ENCODE measurements at regions not wholly inside any gene's neighbourhood (a gene's known extent, or its start where the extent isn't known, plus 50 kb on each side); places are given as distances from the start of the nearest gene placed in this dataset.
"Not testable (repeated sequence)": the region's sequence is repeated elsewhere in the genome, so short reads cannot be mapped to it uniquely, and the experiment has no call there.

- Histone ChIP-seq H3K79me2 (replicated peaks; ENCODE audit: insufficient read depth, low read length) (no peaks in the 10 kb centered on the region), H4K20me1 (ENCODE audit: insufficient read depth) (no peaks in the 10 kb centered on the region), H3K4me3 (ENCODE audit: low read length) (no peak overlapping the region), H3K36me3 (ENCODE audit: insufficient read depth, low read length) (no peaks in the 10 kb centered on the region), H2AFZ (ENCODE audit: low read depth, low read length) (no peak overlapping the region), H3K9me2 (ENCODE audit: insufficient read depth, low read length) (no peaks in the 10 kb centered on the region), H3K9me3 (ENCODE audit: low read length) (peaks cover 10% of the 10 kb centered on the region), H3K4me2 (ENCODE audit: low read length) (no peak overlapping the region), H3K9ac (ENCODE audit: low read length) (no peak overlapping the region), H3F3A (ENCODE audit: insufficient read depth, low read length, poor library complexity, severe bottlenecking) (no peaks in the 10 kb centered on the region), H3K27me3 (ENCODE audit: insufficient read depth, low read depth, low read length) (no peaks in the 10 kb centered on the region), H3K27ac (ENCODE audit: low read length) (no peak overlapping the region)
- TF ChIP-seq RAD21 (conservative IDR thresholded peaks at IDR 0.05) (no peak), EZH2 (IDR thresholded peaks at IDR 0.05; ENCODE audit: borderline replicate concordance, insufficient read depth, low read length, poor library complexity, severe bottlenecking) (no peak), POLR2AphosphoS5 (IDR thresholded peaks at IDR 0.05) (no peak)
These were observed 184.6 kb downstream of the GOLGA6L6 start for GRCh38 chr15:20356911-20357480.

GRCh38 chr15:20356444-20356910, 185.1 kb downstream of the GOLGA6L6 start:
- no peaks in the 10 kb centered on the region for H3K79me2 ChIP-seq (replicated peaks; ENCODE audit: insufficient read depth, low read length)
- no peak overlapping the region for H2AFZ ChIP-seq (ENCODE audit: low read depth, low read length)
- H4K20me1 ChIP-seq (ENCODE audit: insufficient read depth) = no peaks in the 10 kb centered on the region
- TF ChIP-seq POLR2AphosphoS5 (IDR thresholded peaks at IDR 0.05) (no peak), CTCF (IDR thresholded peaks at IDR 0.05; ENCODE audit: poor library complexity, severe bottlenecking) (peak; percentile 55), SMC3 (conservative IDR thresholded peaks at IDR 0.05; ENCODE audit: poor library complexity) (peak; percentile 63), RAD21 (conservative IDR thresholded peaks at IDR 0.05) (peak; percentile 54), TAF1 (IDR thresholded peaks at IDR 0.05; ENCODE audit: low read depth) (no peak)
- no peak overlapping the region for H3K27ac ChIP-seq (ENCODE audit: low read length)
- H3K4me2 ChIP-seq (ENCODE audit: low read length) = no peak overlapping the region
- no peaks in the 10 kb centered on the region for H3F3A ChIP-seq (ENCODE audit: insufficient read depth, low read length, poor library complexity, severe bottlenecking)
- no peak overlapping the region for H3K9ac ChIP-seq (ENCODE audit: low read length)
- peaks cover 10% of the 10 kb centered on the region for H3K9me3 ChIP-seq (ENCODE audit: low read length)
- H3K36me3 ChIP-seq (ENCODE audit: insufficient read depth, low read length) = no peaks in the 10 kb centered on the region
- no peaks in the 10 kb centered on the region for H3K27me3 ChIP-seq (ENCODE audit: insufficient read depth, low read depth, low read length)
- no peaks in the 10 kb centered on the region for H3K9me2 ChIP-seq (ENCODE audit: insufficient read depth, low read length)
- no peak overlapping the region for H3K4me3 ChIP-seq (ENCODE audit: low read length)

GRCh38 chr15:20355256-20355868, 186.2 kb downstream of the GOLGA6L6 start:
- Histone ChIP-seq H3K4me2 (ENCODE audit: low read length) (no peak overlapping the region), H3K9me2 (ENCODE audit: insufficient read depth, low read length) (no peaks in the 10 kb centered on the region), H3K36me3 (ENCODE audit: insufficient read depth, low read length) (no peaks in the 10 kb centered on the region), H3K9me3 (ENCODE audit: low read length) (peaks cover 10% of the 10 kb centered on the region), H3F3A (ENCODE audit: insufficient read depth, low read length, poor library complexity, severe bottlenecking) (no peaks in the 10 kb centered on the region), H3K79me2 (replicated peaks; ENCODE audit: insufficient read depth, low read length) (no peaks in the 10 kb centered on the region), H2AFZ (ENCODE audit: low read depth, low read length) (no peak overlapping the region), H4K20me1 (ENCODE audit: insufficient read depth) (no peaks in the 10 kb centered on the region), H3K4me3 (ENCODE audit: low read length) (no peak overlapping the region), H3K9ac (ENCODE audit: low read length) (no peak overlapping the region), H3K27ac (ENCODE audit: low read length) (no peak overlapping the region), H3K27me3 (ENCODE audit: insufficient read depth, low read depth, low read length) (no peaks in the 10 kb centered on the region)
- TF ChIP-seq EZH2 (IDR thresholded peaks at IDR 0.05; ENCODE audit: borderline replicate concordance, insufficient read depth, low read length, poor library complexity, severe bottlenecking) = no peak
- no peak for TF ChIP-seq POLR2AphosphoS5 (IDR thresholded peaks at IDR 0.05)
- no peak for TF ChIP-seq RAD21 (conservative IDR thresholded peaks at IDR 0.05)
- no peak for TF ChIP-seq MXI1 (conservative IDR thresholded peaks at IDR 0.05; ENCODE audit: poor library complexity, severe bottlenecking)
- TF ChIP-seq SMC3 (conservative IDR thresholded peaks at IDR 0.05; ENCODE audit: poor library complexity) = no peak
- TF ChIP-seq TAF1 (IDR thresholded peaks at IDR 0.05; ENCODE audit: low read depth) = no peak
- TF ChIP-seq EP300 (conservative IDR thresholded peaks at IDR 0.05; ENCODE audit: poor library complexity, severe bottlenecking) = no peak
- no peak for TF ChIP-seq CTCF (IDR thresholded peaks at IDR 0.05; ENCODE audit: poor library complexity, severe bottlenecking)
- no peak for TF ChIP-seq REST (IDR thresholded peaks at IDR 0.05; ENCODE audit: borderline replicate concordance)

- not testable (repeated sequence) for H4K20me1 ChIP-seq (ENCODE audit: insufficient read depth); H3K4me2 ChIP-seq (ENCODE audit: low read length); H3F3A ChIP-seq (ENCODE audit: insufficient read depth, low read length, poor library complexity, severe bottlenecking); H3K27ac ChIP-seq (ENCODE audit: low read length); H3K27me3 ChIP-seq (ENCODE audit: insufficient read depth, low read depth, low read length); H3K79me2 ChIP-seq (replicated peaks; ENCODE audit: insufficient read depth, low read length); H3K9ac ChIP-seq (ENCODE audit: low read length); H3K36me3 ChIP-seq (ENCODE audit: insufficient read depth, low read length); H2AFZ ChIP-seq (ENCODE audit: low read depth, low read length); H3K4me3 ChIP-seq (ENCODE audit: low read length); H3K9me2 ChIP-seq (ENCODE audit: insufficient read depth, low read length); H3K9me3 ChIP-seq (ENCODE audit: low read length)
These were observed 186.7 kb downstream of the GOLGA6L6 start for GRCh38 chr15:20354884-20355223.

Data from neural cell (in vitro differentiated cells).